ENCODE measurements at regions not wholly inside any gene's neighbourhood (a gene's known extent, or its start where the extent isn't known, plus 50 kb on each side); places are given as distances from the start of the nearest gene placed in this dataset.

GRCh38 chr1:4265836-4266235 is 365.8 kb upstream of the C1orf174 start:
- no peak overlapping the region for H3K4me3 ChIP-seq
- H3K4me1 ChIP-seq: no peaks in the 10 kb centered on the region
- H3K36me3 ChIP-seq: no peaks in the 10 kb centered on the region
- no peaks in the 10 kb centered on the region for H3K9me3 ChIP-seq
- intact Hi-C loops (cut with DNase I): no loop called here
- no CpG with 5 or more reads among the region's 1 CpG for WGBS (ENCODE audit: insufficient coverage, low coverage, low lambda C conversion rate, missing lambda C conversion rate)
- no peak for ATAC-seq
- no peaks in the 10 kb centered on the region for H3K27me3 ChIP-seq
- no peak for DNase-seq
- no peak for TF ChIP-seq POLR2A (IDR thresholded peaks at IDR 0.05)
- TF ChIP-seq, protein P1, sequence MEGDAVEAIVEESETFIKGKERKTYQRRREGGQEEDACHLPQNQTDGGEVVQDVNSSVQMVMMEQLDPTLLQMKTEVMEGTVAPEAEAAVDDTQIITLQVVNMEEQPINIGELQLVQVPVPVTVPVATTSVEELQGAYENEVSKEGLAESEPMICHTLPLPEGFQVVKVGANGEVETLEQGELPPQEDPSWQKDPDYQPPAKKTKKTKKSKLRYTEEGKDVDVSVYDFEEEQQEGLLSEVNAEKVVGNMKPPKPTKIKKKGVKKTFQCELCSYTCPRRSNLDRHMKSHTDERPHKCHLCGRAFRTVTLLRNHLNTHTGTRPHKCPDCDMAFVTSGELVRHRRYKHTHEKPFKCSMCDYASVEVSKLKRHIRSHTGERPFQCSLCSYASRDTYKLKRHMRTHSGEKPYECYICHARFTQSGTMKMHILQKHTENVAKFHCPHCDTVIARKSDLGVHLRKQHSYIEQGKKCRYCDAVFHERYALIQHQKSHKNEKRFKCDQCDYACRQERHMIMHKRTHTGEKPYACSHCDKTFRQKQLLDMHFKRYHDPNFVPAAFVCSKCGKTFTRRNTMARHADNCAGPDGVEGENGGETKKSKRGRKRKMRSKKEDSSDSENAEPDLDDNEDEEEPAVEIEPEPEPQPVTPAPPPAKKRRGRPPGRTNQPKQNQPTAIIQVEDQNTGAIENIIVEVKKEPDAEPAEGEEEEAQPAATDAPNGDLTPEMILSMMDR (IDR thresholded peaks at IDR 0.05): no peak
- H3K27ac ChIP-seq: no peak overlapping the region

DNA sequence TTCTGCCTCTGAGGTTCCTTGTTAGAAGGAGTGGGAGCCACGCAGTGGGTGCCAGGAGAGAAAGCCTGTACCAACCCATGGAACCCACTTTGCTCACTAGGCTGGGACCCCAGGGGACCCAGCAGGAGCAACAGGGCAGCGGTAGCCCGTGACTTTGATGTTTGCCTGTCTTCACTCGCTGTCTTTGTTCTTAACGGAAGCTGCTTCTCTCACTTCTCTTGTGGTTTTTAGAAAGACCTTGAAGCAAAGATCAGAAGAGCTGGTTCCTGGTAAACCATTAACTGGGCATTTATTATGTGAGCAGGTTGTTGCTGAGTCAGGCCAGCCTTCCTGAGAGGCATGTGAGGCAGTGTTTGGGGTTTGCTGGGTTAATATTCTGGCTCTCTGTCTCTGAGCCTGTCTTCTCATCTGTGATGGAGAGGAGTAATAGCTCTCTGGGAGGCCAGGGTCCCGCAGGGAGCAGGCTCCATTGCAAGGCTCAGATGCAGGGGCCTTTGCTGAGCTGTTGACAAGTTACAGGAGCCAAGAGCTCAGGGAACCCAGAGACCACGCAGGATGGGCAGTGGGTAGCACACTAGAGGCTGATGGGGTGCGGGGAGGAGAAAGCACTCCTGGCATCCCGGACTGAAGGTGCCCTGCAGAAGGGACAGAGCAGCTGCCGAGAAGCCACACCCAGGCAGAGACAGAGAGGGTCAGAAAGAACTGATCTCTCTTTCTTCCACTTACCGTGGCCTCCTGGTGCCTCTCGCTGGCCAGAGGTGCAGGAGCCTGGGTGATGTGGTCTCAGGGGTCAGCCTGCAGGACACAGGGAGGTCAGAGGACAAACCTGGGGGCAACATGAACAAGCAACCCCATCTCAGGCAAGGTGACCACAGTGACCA is 367.5 kb upstream of the C1orf174 start:
- WGBS (ENCODE audit: insufficient coverage, low coverage, low lambda C conversion rate, missing lambda C conversion rate): 31% methylated on average over 6 of the region's 12 CpGs
- DNase-seq (no peak), ATAC-seq (peak in 1 of 4 donors; percentile 43)

DNA sequence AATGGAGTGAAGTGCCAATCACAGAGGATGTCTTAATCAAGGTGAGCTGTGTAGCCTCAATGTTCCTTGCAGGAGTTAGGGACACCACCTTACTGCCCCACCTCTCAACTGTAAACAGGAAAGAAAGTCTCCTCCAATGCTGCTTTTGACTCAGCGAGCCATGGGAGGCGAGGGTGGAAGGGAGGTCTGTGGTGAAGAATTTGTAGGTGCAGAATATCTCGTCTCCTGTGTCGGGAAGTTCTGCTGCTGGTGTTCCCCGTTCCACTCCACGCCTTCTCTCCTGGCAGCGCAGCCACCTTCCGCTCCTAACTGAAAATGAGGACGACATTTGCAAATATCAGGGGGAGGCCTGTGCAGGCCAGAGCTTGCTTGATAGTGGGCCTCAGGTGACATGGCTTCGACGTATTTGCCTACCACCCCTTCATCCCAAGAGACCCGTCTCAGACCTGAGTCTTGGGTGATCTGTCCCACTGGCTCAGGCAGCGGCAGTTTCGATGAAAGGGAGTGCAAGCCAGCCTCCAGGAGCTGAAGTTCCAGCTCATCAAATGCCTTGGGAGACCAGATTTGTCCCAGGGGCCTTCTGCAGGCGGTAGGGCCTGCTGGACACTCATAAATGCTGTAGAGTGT is 368.3 kb upstream of the C1orf174 start:
- H3K9me3 ChIP-seq: no peaks in the 10 kb centered on the region
- H3K27ac ChIP-seq: no peak overlapping the region
- no peak overlapping the region for H3K4me3 ChIP-seq
- ATAC-seq (no peak), DNase-seq (no peak)
- intact Hi-C loops (cut with DNase I): no loop called here
- no peaks in the 10 kb centered on the region for H3K36me3 ChIP-seq
- H3K4me1 ChIP-seq: no peaks in the 10 kb centered on the region
- no peaks in the 10 kb centered on the region for H3K27me3 ChIP-seq
- WGBS (ENCODE audit: insufficient coverage, low coverage, low lambda C conversion rate, missing lambda C conversion rate): 58% methylated on average over 6 of the region's 15 CpGs
- no peak for TF ChIP-seq POLR2A (IDR thresholded peaks at IDR 0.05)
- TF ChIP-seq, protein P1 (IDR thresholded peaks at IDR 0.05): no peak

More for the DNA sequence above, 367.5 kb upstream of the C1orf174 start:
- H3K36me3 ChIP-seq: no peaks in the 10 kb centered on the region
- no peak overlapping the region for H3K27ac ChIP-seq
- TF ChIP-seq POLR2A (IDR thresholded peaks at IDR 0.05): no peak
- TF ChIP-seq, protein P1 (IDR thresholded peaks at IDR 0.05): no peak
- no peaks in the 10 kb centered on the region for H3K9me3 ChIP-seq
- intact Hi-C loops (cut with DNase I): no loop called here
- H3K4me3 ChIP-seq: no peak overlapping the region
- no peaks in the 10 kb centered on the region for H3K27me3 ChIP-seq
- no peaks in the 10 kb centered on the region for H3K4me1 ChIP-seq

- Histone ChIP-seq H3K4me1 (no peaks in the 10 kb centered on the region), H3K36me3 (no peaks in the 10 kb centered on the region), H3K9me3 (no peaks in the 10 kb centered on the region), H3K27ac (no peak overlapping the region), H3K27me3 (no peaks in the 10 kb centered on the region), H3K4me3 (no peak overlapping the region)
- 80% methylated on average over 3 of the region's 9 CpGs for WGBS (ENCODE audit: insufficient coverage, low coverage, low lambda C conversion rate, missing lambda C conversion rate)
- intact Hi-C loops (cut with DNase I): no loop called here
- ATAC-seq (no peak), DNase-seq (no peak)
- TF ChIP-seq, protein P1 (IDR thresholded peaks at IDR 0.05): no peak
- TF ChIP-seq POLR2A (IDR thresholded peaks at IDR 0.05): no peak
Observed at GRCh38 chr1:4268889-4269284, 368.8 kb upstream of the C1orf174 start.

All from right lobe of liver (tissue), 6 donors.